GM20431 (cell line): ENCODE measurements at regions not wholly inside any gene's neighbourhood (a gene's known extent, or its start where the extent isn't known, plus 50 kb on each side); places are given as distances from the start of the nearest gene placed in this dataset.

Source experiments
- in situ Hi-C: fragments of 300-500 bp; cut with MseI, MboI; formaldehyde crosslinking; loops from one replicate; pipeline ENCODE4 v1.15.0; 2020; ENCODE audit warnings: low sequenced_read_pairs; ENCODE audit not compliant: unreplicated experiment

- in situ Hi-C loops = no loop called here
These were observed 481.4 kb downstream of the NSUN3 start for GRCh38 chr3:94544131-94544789.

- in situ Hi-C loops = no loop called here
These were observed 485.9 kb downstream of the NSUN3 start for GRCh38 chr3:94548581-94549316.

- in situ Hi-C loops = no loop called here
These were observed 498.2 kb downstream of the NSUN3 start for GRCh38 chr3:94561094-94561493.

- in situ Hi-C loops = no loop called here
These were observed 501.4 kb downstream of the NSUN3 start for GRCh38 chr3:94564247-94564646.

- in situ Hi-C loops = no loop called here
These were observed 505.2 kb downstream of the NSUN3 start for GRCh38 chr3:94568041-94568440.

GRCh38 chr3:94573337-94573736 lies 510.5 kb downstream of the NSUN3 start:
- in situ Hi-C loops = no loop called here

GRCh38 chr3:94587291-94587690 lies 524.4 kb downstream of the NSUN3 start:
- in situ Hi-C loops = no loop called here

GRCh38 chr3:94593526-94594150 lies 530.8 kb downstream of the NSUN3 start:
- in situ Hi-C loops = no loop called here

GRCh38 chr3:94596141-94596540 lies 533.3 kb downstream of the NSUN3 start:
- in situ Hi-C loops = no loop called here

GRCh38 chr3:94596887-94597566 lies 534.2 kb downstream of the NSUN3 start:
- in situ Hi-C loops = no loop called here

- in situ Hi-C loops = no loop called here
These were observed 544.9 kb downstream of the NSUN3 start for GRCh38 chr3:94607778-94608177.

- in situ Hi-C loops = no loop called here
These were observed 547.0 kb downstream of the NSUN3 start for GRCh38 chr3:94609908-94610307.

GRCh38 chr3:94611596-94611995 lies 548.7 kb downstream of the NSUN3 start:
- in situ Hi-C loops = no loop called here

GRCh38 chr3:94612631-94613030 lies 549.8 kb downstream of the NSUN3 start:
- in situ Hi-C loops = no loop called here

GRCh38 chr3:94614192-94614591 lies 551.3 kb downstream of the NSUN3 start:
- in situ Hi-C loops = no loop called here

GRCh38 chr3:94615275-94616065 lies 552.6 kb downstream of the NSUN3 start:
- in situ Hi-C loops = no loop called here

- in situ Hi-C loops = no loop called here
These were observed 554.0 kb downstream of the NSUN3 start for GRCh38 chr3:94616833-94617232.

- in situ Hi-C loops = no loop called here
These were observed 554.5 kb downstream of the NSUN3 start for GRCh38 chr3:94617312-94617711.

GRCh38 chr3:94619643-94620042 lies 556.8 kb downstream of the NSUN3 start:
- in situ Hi-C loops = no loop called here

- in situ Hi-C loops = no loop called here
These were observed 563.7 kb downstream of the NSUN3 start for GRCh38 chr3:94626573-94626972.
